Erythroblast (primary cell): ENCODE measurements at regions not wholly inside any gene's neighbourhood (a gene's known extent, or its start where the extent isn't known, plus 50 kb on each side); places are given as distances from the start of the nearest gene placed in this dataset.

Experiments
- GATA1 ChIP-seq: IDR thresholded peaks from 2 replicates; pipeline ENCODE4 v1.6.1; 2011; ENCODE audit warnings: low read depth, mild to moderate bottlenecking, control low read depth, low read length, moderate library complexity
- POLR2A ChIP-seq: IDR thresholded peaks from 2 replicates; pipeline ENCODE4 v1.6.1; 2011; ENCODE audit warnings: mild to moderate bottlenecking, low read length

DNA sequence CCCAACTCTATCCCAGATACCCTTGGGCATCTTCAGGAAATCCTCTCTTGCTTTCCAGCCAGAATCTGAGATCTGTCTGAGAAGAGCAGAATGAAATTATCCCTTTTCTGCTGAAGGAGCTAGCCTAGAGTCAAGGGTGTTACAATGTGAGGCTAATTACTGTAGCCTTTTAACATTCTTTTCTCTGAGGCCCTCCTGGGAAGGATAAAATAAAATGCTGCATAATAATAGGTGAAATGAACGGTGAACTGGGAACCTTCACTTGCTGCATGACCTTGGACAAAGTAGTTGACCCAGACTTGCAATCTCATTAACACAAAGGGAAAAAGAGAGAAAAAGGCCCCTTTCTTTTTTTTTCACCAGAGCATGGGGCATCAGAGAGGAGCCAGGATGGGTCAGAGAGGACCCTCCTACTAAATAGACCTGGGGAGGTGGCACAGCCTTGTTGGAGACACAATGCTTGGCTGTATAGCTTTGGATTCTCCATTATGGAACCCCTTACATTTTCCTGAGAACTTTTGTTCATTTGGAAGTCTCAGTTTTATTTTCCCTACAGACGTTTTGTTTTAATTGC, 137.0 kb upstream of the LIPC start:
- TF ChIP-seq POLR2A: no peak
- no peak for TF ChIP-seq GATA1
